Occipital lobe (tissue), 1 donor: ENCODE measurements at regions not wholly inside any gene's neighbourhood (a gene's known extent, or its start where the extent isn't known, plus 50 kb on each side); places are given as distances from the start of the nearest gene placed in this dataset.
"Not testable (repeated sequence)": the region's sequence is repeated elsewhere in the genome, so short reads cannot be mapped to it uniquely, and the experiment has no call there.

ENCODE experiments used
- DNase-seq: peaks from one replicate; lab custom pipeline; 2025; lab: John Stamatoyannopoulos, UW

- DNase-seq: no peak
These were observed 316.0 kb downstream of the FOXO1 start for GRCh38 chr13:40350283-40350992.

- no peak for DNase-seq
These were observed 314.7 kb downstream of the FOXO1 start for GRCh38 chr13:40351537-40352379.

- peak; percentile 40 for DNase-seq
These were observed 314.1 kb downstream of the FOXO1 start for GRCh38 chr13:40352380-40352778.

GRCh38 chr13:40352802-40353562 is 313.5 kb downstream of the FOXO1 start:
- no peak for DNase-seq

GRCh38 chr13:40355126-40355724 is 311.2 kb downstream of the FOXO1 start:
- DNase-seq: no peak

- DNase-seq: no peak
These were observed 310.4 kb downstream of the FOXO1 start for GRCh38 chr13:40356011-40356410.

- DNase-seq: not testable (repeated sequence)
These were observed 310.0 kb downstream of the FOXO1 start for GRCh38 chr13:40356458-40356857.

- no peak for DNase-seq
These were observed 303.9 kb downstream of the FOXO1 start for GRCh38 chr13:40362502-40362901.

GRCh38 chr13:40363653-40364052 is 302.8 kb downstream of the FOXO1 start:
- no peak for DNase-seq

- DNase-seq: no peak
These were observed 300.3 kb downstream of the FOXO1 start for GRCh38 chr13:40366119-40366518.

- no peak for DNase-seq
These were observed 298.1 kb downstream of the FOXO1 start for GRCh38 chr13:40368127-40368891.

- no peak for DNase-seq
These were observed 295.8 kb downstream of the FOXO1 start for GRCh38 chr13:40370661-40371060.

- DNase-seq: no peak
These were observed 294.8 kb downstream of the FOXO1 start for GRCh38 chr13:40371531-40372125.

- DNase-seq: not testable (repeated sequence)
These were observed 292.8 kb downstream of the FOXO1 start for GRCh38 chr13:40373608-40374007.

- DNase-seq: no peak
These were observed 290.8 kb downstream of the FOXO1 start for GRCh38 chr13:40375489-40376171.

GRCh38 chr13:40376296-40376849 is 290.1 kb downstream of the FOXO1 start:
- no peak for DNase-seq

GRCh38 chr13:40376867-40377535 is 289.4 kb downstream of the FOXO1 start:
- DNase-seq: no peak

GRCh38 chr13:40377783-40378182 is 288.7 kb downstream of the FOXO1 start:
- no peak for DNase-seq

- DNase-seq: no peak
These were observed 287.2 kb downstream of the FOXO1 start for GRCh38 chr13:40379196-40379595.
